NB4 (cell line): ENCODE measurements at regions not wholly inside any gene's neighbourhood (a gene's known extent, or its start where the extent isn't known, plus 50 kb on each side); places are given as distances from the start of the nearest gene placed in this dataset.

ENCODE experiments used
- MYC ChIP-seq: IDR thresholded peaks from 2 replicates; pipeline ENCODE4 v1.6.1; 2011; ENCODE audit warnings: low read depth, low read length
- POLR2A ChIP-seq: IDR thresholded peaks from 2 replicates; pipeline ENCODE4 v1.6.1; 2011; ENCODE audit warnings: mild to moderate bottlenecking; ENCODE audit not compliant: insufficient read length; ENCODE audit errors: extremely low read depth
- TF ChIP-seq, protein P1 (sequence below): IDR thresholded peaks from 2 replicates; pipeline ENCODE4 v1.6.1; 2011; ENCODE audit warnings: low read depth, low read length
- TF ChIP-seq, protein P2 (sequence below): IDR thresholded peaks from one replicate; pipeline ENCODE4 v1.5.1; 2012; ENCODE audit warnings: low read depth, low read length

DNA sequence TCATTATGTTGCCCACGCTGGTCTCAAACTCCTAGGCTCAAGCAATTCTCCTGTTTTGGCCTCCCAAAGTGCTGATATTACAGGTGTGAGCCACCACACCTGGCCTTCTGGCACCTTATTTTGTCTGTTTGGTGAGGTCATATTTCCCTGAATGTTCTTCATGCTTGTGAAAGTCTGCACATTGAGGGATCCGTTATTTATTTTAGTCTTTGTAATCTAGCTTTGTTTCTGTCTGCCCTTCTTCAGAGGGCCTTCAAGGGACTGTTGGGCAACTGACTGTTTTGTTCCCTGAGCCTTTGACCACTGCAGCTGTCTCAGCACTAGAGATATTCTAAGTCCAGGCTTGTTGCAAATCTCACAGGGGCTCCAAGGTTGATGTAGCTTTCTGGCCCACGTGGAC lies 110.5 kb upstream of the RFC3 start:
- TF ChIP-seq, protein P1, sequence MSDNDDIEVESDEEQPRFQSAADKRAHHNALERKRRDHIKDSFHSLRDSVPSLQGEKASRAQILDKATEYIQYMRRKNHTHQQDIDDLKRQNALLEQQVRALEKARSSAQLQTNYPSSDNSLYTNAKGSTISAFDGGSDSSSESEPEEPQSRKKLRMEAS, result no peak
- TF ChIP-seq, protein P2, sequence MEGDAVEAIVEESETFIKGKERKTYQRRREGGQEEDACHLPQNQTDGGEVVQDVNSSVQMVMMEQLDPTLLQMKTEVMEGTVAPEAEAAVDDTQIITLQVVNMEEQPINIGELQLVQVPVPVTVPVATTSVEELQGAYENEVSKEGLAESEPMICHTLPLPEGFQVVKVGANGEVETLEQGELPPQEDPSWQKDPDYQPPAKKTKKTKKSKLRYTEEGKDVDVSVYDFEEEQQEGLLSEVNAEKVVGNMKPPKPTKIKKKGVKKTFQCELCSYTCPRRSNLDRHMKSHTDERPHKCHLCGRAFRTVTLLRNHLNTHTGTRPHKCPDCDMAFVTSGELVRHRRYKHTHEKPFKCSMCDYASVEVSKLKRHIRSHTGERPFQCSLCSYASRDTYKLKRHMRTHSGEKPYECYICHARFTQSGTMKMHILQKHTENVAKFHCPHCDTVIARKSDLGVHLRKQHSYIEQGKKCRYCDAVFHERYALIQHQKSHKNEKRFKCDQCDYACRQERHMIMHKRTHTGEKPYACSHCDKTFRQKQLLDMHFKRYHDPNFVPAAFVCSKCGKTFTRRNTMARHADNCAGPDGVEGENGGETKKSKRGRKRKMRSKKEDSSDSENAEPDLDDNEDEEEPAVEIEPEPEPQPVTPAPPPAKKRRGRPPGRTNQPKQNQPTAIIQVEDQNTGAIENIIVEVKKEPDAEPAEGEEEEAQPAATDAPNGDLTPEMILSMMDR, result no peak
- no peak for TF ChIP-seq MYC
- TF ChIP-seq POLR2A, result no peak
